WTC11 (cell line): ENCODE measurements at regions not wholly inside any gene's neighbourhood (a gene's known extent, or its start where the extent isn't known, plus 50 kb on each side); places are given as distances from the start of the nearest gene placed in this dataset.

Source experiments
- ATAC-seq: fragments of 200-7000 bp; cut with Tn5 transposase; 2 replicates; pipeline ENCODE4 v1.10.0; 2021; ENCODE audit warnings: mild to moderate bottlenecking, moderate library complexity
- CTCF ChIA-PET: fragments of 300-600 bp; sonication (Branson Sonifier 250); formaldehyde crosslinking; loops from one replicate; lab custom pipeline; 2021; ENCODE audit warnings: antibody characterized with exemption; lab: Charles Lee
- POLR2A ChIA-PET: fragments of 350-600 bp; sonication (Branson Sonifier 250); formaldehyde crosslinking; loops from one replicate; lab custom pipeline; 2021; ENCODE audit warnings: antibody characterized with exemption; lab: Charles Lee
- DNase-seq: peaks from one replicate; pipeline ENCODE4 v3.0.0; 2021; ENCODE audit warnings: low spot score
- H3K27ac Mint-ChIP-seq: 2 replicates; pipeline ENCODE4 v1.8.0; 2021; ENCODE audit warnings: mixed read lengths
- H3K27me3 Mint-ChIP-seq: 2 replicates; pipeline ENCODE4 v1.8.0; 2021; ENCODE audit warnings: low read depth, mild to moderate bottlenecking, moderate library complexity, mixed read lengths
- H3K36me3 Mint-ChIP-seq: 2 replicates; pipeline ENCODE4 v1.8.0; 2021; ENCODE audit warnings: mixed read lengths
- H3K4me1 Mint-ChIP-seq: 2 replicates; pipeline ENCODE4 v1.8.0; 2022; ENCODE audit warnings: mixed read lengths
- H3K4me3 Mint-ChIP-seq: 2 replicates; pipeline ENCODE4 v1.8.0; 2021; ENCODE audit warnings: mild to moderate bottlenecking, moderate library complexity, mixed read lengths
- H3K9me3 Mint-ChIP-seq: 2 replicates; pipeline ENCODE4 v1.8.0; 2021; ENCODE audit warnings: mixed read lengths
- AFF4 ChIP-seq: sonication (generic); formaldehyde crosslinking; IDR thresholded peaks from 2 replicates; pipeline ENCODE4 v1.8.1; 2023; ENCODE audit warnings: mild to moderate bottlenecking, missing genetic modification reagents, borderline replicate concordance
- CREM ChIP-seq: sonication (generic); formaldehyde crosslinking; IDR thresholded peaks from 2 replicates; pipeline ENCODE4 v1.8.1; 2022; ENCODE audit warnings: mild to moderate bottlenecking, missing genetic modification reagents, moderate library complexity
- ETV6 ChIP-seq: sonication (generic); formaldehyde crosslinking; IDR thresholded peaks from 2 replicates; pipeline ENCODE4 v1.8.1; 2022; ENCODE audit warnings: mild to moderate bottlenecking, missing genetic modification reagents
- GABPB1 ChIP-seq: sonication (generic); formaldehyde crosslinking; IDR thresholded peaks from 2 replicates; pipeline ENCODE4 v1.8.1; 2023; ENCODE audit warnings: mild to moderate bottlenecking, missing genetic modification reagents
- GTF2I ChIP-seq: fragments of 250-450 bp; sonication (Bioruptor Pico); conservative IDR thresholded peaks from 2 replicates; pipeline ENCODE4 v1.4.0; 2021; ENCODE audit warnings: mild to moderate bottlenecking
- RORB ChIP-seq: fragments of 250-450 bp; sonication (Bioruptor Pico); IDR thresholded peaks from 2 replicates; pipeline ENCODE4 v1.9.0; 2021; ENCODE audit warnings: mild to moderate bottlenecking
- SMAD3 ChIP-seq: sonication (generic); formaldehyde crosslinking; IDR thresholded peaks from 2 replicates; pipeline ENCODE4 v1.8.0; 2022; ENCODE audit warnings: missing genetic modification reagents, mild to moderate bottlenecking, borderline replicate concordance
- ZNF317 ChIP-seq: sonication (generic); formaldehyde crosslinking; IDR thresholded peaks from 2 replicates; pipeline ENCODE4 v1.8.1; 2023; ENCODE audit warnings: low read depth, mild to moderate bottlenecking, moderate library complexity, missing genetic modification reagents, borderline replicate concordance
- ZNF396 ChIP-seq: fragments of 250-450 bp; sonication (Bioruptor Pico); IDR thresholded peaks from 2 replicates; pipeline ENCODE4 v1.8.0; 2021; ENCODE audit warnings: mild to moderate bottlenecking, moderate library complexity, borderline replicate concordance
- TF ChIP-seq, protein P1 (sequence below): sonication (generic); formaldehyde crosslinking; IDR thresholded peaks from 2 replicates; pipeline ENCODE4 v1.8.0; 2022; ENCODE audit warnings: mild to moderate bottlenecking, missing genetic modification reagents
- TF ChIP-seq, protein P2 (sequence below): sonication (generic); formaldehyde crosslinking; IDR thresholded peaks from 2 replicates; pipeline ENCODE4 v1.8.1; 2023; ENCODE audit warnings: mild to moderate bottlenecking, missing genetic modification reagents, moderate library complexity
- TF ChIP-seq, protein P3 (sequence below): sonication (generic); formaldehyde crosslinking; IDR thresholded peaks from 2 replicates; pipeline ENCODE4 v1.8.0; 2023; ENCODE audit warnings: missing genetic modification reagents, mild to moderate bottlenecking, borderline replicate concordance
- TF ChIP-seq, protein P4 (sequence below): sonication (generic); formaldehyde crosslinking; IDR thresholded peaks from 2 replicates; pipeline ENCODE4 v1.8.0; 2023; ENCODE audit warnings: mild to moderate bottlenecking, missing genetic modification reagents

DNA sequence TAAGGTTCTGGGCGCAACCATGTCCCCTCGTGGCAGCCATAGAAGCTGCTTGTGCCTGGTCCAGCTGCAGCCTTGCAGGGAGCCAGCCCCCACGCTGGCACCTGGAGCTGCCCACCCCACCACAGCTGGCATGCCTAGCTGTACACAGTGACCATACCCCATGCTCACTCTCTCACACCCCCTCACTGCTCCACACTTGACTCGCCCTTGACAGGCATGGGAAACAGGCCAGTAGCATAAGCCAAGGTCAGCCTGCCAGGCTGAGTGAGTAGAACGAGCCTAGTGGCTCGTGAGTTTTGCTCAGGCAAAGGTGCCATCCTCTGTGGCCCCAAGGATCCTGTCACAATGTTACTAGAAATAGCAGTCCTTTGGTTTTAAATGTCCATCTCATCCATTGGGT lies 52.7 kb upstream of the CADM2 start:
- CTCF ChIA-PET, result no interaction called here
- Mint-ChIP-seq H3K9me3 (peaks cover 20% of the 10 kb centered on the region), H3K36me3 (peaks cover 8% of the 10 kb centered on the region), H3K27ac (no peak overlapping the region), H3K27me3 (no peaks in the 10 kb centered on the region; the same call in 1 of the 2 replicates), H3K4me1 (no peaks in the 10 kb centered on the region), H3K4me3 (no peak overlapping the region)
- POLR2A ChIA-PET, result no interaction called here
- ATAC-seq (no peak), DNase-seq (no peak)
- TF ChIP-seq SMAD3 (CRISPR knock-in tag) (no peak), GTF2I (CRISPR knock-in tag) (no peak), RORB (CRISPR knock-in tag) (no peak), GABPB1 (CRISPR knock-in tag) (no peak), AFF4 (no peak), ETV6 (CRISPR knock-in tag) (no peak), ZNF396 (CRISPR knock-in tag) (no peak), CREM (CRISPR knock-in tag) (no peak), ZNF317 (CRISPR knock-in tag) (no peak)
- TF ChIP-seq, protein P1, sequence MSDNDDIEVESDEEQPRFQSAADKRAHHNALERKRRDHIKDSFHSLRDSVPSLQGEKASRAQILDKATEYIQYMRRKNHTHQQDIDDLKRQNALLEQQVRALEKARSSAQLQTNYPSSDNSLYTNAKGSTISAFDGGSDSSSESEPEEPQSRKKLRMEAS (CRISPR knock-in tag), result no peak
- TF ChIP-seq, protein P2, sequence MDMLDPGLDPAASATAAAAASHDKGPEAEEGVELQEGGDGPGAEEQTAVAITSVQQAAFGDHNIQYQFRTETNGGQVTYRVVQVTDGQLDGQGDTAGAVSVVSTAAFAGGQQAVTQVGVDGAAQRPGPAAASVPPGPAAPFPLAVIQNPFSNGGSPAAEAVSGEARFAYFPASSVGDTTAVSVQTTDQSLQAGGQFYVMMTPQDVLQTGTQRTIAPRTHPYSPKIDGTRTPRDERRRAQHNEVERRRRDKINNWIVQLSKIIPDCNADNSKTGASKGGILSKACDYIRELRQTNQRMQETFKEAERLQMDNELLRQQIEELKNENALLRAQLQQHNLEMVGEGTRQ (CRISPR knock-in tag), result no peak
- TF ChIP-seq, protein P3, sequence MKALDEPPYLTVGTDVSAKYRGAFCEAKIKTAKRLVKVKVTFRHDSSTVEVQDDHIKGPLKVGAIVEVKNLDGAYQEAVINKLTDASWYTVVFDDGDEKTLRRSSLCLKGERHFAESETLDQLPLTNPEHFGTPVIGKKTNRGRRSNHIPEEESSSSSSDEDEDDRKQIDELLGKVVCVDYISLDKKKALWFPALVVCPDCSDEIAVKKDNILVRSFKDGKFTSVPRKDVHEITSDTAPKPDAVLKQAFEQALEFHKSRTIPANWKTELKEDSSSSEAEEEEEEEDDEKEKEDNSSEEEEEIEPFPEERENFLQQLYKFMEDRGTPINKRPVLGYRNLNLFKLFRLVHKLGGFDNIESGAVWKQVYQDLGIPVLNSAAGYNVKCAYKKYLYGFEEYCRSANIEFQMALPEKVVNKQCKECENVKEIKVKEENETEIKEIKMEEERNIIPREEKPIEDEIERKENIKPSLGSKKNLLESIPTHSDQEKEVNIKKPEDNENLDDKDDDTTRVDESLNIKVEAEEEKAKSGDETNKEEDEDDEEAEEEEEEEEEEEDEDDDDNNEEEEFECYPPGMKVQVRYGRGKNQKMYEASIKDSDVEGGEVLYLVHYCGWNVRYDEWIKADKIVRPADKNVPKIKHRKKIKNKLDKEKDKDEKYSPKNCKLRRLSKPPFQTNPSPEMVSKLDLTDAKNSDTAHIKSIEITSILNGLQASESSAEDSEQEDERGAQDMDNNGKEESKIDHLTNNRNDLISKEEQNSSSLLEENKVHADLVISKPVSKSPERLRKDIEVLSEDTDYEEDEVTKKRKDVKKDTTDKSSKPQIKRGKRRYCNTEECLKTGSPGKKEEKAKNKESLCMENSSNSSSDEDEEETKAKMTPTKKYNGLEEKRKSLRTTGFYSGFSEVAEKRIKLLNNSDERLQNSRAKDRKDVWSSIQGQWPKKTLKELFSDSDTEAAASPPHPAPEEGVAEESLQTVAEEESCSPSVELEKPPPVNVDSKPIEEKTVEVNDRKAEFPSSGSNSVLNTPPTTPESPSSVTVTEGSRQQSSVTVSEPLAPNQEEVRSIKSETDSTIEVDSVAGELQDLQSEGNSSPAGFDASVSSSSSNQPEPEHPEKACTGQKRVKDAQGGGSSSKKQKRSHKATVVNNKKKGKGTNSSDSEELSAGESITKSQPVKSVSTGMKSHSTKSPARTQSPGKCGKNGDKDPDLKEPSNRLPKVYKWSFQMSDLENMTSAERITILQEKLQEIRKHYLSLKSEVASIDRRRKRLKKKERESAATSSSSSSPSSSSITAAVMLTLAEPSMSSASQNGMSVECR (CRISPR knock-in tag), result no peak
- TF ChIP-seq, protein P4, sequence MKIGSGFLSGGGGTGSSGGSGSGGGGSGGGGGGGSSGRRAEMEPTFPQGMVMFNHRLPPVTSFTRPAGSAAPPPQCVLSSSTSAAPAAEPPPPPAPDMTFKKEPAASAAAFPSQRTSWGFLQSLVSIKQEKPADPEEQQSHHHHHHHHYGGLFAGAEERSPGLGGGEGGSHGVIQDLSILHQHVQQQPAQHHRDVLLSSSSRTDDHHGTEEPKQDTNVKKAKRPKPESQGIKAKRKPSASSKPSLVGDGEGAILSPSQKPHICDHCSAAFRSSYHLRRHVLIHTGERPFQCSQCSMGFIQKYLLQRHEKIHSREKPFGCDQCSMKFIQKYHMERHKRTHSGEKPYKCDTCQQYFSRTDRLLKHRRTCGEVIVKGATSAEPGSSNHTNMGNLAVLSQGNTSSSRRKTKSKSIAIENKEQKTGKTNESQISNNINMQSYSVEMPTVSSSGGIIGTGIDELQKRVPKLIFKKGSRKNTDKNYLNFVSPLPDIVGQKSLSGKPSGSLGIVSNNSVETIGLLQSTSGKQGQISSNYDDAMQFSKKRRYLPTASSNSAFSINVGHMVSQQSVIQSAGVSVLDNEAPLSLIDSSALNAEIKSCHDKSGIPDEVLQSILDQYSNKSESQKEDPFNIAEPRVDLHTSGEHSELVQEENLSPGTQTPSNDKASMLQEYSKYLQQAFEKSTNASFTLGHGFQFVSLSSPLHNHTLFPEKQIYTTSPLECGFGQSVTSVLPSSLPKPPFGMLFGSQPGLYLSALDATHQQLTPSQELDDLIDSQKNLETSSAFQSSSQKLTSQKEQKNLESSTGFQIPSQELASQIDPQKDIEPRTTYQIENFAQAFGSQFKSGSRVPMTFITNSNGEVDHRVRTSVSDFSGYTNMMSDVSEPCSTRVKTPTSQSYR (CRISPR knock-in tag), result no peak
